ENCODE measurements at regions not wholly inside any gene's neighbourhood (a gene's known extent, or its start where the extent isn't known, plus 50 kb on each side); places are given as distances from the start of the nearest gene placed in this dataset.

DNA sequence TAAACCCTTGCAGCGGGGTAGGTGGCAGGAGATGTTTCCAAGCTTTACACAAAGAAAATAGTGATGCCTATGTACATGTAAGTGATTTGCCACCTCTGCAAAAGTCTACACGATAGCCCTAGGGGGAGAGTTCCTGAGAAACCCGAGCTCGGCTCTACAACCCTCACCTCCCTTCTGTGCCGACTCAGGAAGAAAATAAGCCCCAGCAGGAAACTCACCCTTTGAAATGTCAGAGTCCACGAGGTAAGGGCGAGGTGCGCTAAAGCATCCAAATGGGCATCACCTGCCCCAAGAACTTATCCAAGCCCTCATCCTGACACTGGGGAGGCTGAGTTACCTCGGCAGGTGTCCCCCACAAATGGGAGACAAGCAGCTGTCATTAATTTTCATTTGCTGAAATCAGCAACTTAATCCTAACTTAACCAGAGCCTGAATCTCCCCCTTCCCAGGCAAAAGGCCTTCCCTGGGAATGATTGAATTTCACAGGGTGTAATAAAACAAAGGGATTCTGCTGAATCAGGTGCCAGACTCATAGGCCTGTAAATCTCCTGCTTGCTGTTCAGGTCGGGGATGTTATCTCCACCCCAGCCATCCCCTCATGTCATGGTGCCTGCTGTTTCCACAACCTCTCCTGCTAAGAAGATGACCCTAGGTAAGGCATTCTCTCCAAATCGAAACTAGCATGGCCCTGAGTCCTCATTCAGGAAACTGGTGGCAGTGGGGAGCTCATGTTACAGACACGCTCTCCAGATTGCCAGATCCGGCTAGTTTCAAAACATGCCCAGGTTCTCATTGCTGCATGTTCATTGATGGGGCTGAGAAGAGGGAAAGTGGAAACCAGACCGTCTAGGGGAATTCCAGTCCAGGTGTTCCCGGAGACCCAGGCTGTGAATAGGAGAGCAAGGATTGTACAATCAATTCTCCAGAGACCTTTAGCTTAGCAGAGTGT lies 105.3 kb upstream of the KIRREL3 start:
- DNase-seq: no peak

DNA sequence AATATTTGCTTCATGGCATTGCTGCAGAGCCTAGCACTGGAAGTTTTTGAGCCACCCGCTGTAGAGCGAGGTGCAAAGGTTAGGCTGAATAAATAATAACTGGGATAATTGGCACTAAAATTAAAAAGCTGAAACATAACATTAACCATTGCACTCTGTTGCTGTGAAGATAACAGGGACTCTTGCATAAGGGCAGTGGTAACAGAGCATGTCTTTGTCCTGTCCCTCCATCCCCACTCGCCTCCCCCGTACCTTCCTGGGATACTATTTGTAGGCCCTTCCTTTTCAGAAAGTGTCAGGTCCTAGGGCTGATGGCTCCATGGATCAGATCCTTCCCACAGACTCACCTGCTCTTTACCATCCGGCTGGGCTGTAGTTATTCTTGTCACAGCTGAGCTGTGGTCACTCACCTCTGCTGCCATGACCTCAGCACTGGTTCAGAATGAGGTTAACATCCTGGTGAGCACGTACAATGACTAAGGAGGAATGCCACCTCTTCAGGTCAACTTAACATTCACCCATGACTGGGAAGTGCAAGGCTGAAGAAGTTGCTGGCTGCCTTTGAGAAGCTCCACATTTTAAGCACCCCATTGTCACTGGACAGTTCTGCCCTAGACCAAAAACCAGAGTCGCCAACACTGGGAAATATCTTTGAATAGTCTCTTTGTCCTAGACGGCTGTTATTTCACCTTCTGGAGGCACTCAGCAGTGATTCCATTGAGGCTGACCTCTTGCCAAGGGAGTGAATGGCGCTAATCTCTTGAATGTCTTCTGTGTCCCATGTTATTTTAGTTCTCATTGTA lies 103.2 kb upstream of the KIRREL3 start:
- DNase-seq: no peak

- DNase-seq: no peak
These were observed 98.1 kb upstream of the KIRREL3 start for GRCh38 chr11:127098684-127099083.

DNA sequence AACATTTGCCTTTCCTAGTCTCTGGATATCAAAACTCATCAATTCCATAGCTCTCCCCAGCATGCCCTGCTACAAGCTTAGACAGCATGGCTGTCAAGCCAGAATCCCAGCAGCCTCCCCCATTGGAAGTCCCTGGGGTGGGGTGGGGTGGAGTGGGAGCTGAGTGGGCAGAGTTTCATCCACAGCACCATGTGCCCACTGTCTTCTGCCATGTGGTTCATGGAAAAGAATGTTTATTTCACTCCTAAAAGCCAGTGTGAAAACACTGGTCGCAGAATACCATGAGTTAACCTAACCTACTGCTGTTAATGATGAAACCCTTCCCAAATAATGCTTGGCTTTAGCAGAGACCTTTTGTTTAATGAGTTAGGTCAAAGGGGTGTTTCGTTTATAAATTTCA lies 80.2 kb upstream of the KIRREL3 start:
- DNase-seq: no peak

GRCh38 chr11:127075758-127076157 lies 75.2 kb upstream of the KIRREL3 start:
- DNase-seq: no peak

DNA sequence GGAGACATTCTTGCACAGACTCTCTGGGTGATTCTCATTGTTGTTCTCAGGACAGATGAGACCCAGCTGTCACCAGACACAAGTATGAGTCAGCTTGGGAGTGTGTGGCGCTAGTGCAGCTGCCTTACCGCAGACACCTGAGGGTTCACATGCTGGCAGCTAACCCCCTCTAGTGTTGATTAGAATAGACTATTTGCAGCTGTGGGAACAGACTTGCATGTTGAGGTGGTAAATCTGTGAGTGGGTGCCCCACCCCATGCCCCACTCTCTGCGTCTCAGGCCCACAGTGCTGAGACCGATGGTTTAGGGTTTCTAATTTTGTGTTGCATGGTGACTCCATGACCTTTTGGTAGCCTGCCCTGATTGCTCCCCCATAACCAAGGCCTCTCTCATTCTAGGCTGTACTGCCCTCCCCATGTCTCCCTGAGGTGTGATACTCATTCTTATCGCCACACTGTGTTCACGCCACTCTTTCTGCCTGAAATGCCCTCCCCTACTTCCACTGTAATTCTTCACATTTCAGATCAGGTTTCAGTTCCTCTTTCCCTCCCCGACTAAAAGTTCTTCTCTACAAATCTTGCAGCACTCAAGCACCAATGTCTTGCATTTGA lies 73.7 kb upstream of the KIRREL3 start:
- no peak for DNase-seq

DNA sequence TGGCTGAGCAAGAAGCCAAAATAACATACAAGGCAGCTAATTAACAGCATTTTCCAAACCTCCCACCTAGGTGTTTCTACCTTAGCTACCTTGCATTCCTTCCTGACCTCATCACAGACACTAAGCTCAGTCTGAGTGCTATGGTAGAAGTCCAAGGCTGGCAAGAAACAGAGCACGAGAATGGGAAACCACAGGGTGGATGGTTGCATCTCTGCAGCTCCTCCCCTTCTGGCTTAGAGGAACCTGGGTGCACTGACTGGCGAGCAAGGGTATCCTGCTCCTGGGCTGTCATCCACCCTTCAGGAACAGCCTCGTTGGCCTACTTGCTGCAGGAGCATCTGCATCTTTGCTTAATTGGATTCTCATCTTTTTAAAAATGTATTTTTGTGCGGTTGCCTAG lies 73.1 kb upstream of the KIRREL3 start:
- DNase-seq: no peak

- no peak for DNase-seq
These were observed 71.0 kb upstream of the KIRREL3 start for GRCh38 chr11:127071606-127072005.

DNA sequence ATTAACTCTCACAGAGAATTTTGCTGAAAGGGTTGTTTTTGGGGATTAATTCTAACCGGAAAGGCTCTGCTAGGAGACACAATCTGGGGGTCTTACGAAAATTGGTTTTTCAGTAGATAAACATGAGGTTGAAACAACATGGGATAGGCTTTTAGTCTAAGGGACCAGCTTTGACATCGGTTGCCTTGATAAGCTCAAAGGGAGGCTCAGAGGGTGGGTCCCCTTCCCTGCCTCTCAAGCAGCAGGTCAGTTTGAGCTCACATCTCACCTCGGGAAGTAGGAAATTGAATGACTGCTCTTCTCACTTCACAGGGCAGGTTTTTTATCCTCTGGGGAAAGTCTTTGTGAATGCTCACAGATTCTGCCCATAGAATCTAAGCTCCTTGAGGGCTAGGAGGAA lies 70.2 kb upstream of the KIRREL3 start:
- no peak for DNase-seq

DNA sequence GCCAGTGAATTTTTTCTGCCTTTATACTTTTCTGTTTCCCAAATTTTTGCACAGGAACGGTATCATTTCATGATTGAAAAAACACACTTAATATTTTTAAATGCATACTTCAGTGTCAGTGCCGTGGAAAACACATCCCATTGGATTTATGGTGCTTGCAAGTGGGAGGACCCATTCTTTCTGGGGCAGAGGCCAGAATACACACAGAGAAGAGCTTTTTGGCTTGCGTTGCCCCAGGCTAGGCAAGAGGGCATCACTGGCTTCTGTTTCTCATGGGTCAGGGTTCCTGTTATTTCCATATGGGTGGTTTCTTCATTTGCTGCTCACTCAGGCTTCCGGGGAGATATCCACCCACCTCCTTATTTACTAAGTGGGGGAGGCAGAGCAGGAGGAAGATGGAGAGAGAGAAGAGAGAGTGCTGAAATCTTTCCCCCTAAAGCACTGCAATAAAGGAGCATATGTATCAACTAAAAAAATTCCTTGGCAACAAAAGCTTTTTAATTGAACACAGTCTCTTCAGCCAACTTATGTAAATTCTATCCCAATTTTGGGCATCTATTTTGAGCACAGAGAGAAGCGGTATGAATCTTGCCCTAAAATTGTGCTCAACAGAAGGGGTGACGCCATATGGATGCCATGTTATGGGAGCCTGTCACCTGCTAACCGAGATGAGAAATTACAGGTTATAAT lies 66.0 kb upstream of the KIRREL3 start:
- DNase-seq: no peak

GRCh38 chr11:127063241-127063640 lies 62.7 kb upstream of the KIRREL3 start:
- DNase-seq: no peak

GRCh38 chr11:127061947-127062346 lies 61.4 kb upstream of the KIRREL3 start:
- no peak for DNase-seq

GRCh38 chr11:127059750-127060149 lies 59.2 kb upstream of the KIRREL3 start:
- DNase-seq: no peak

GRCh38 chr11:127059286-127059685 lies 58.7 kb upstream of the KIRREL3 start:
- no peak for DNase-seq

DNA sequence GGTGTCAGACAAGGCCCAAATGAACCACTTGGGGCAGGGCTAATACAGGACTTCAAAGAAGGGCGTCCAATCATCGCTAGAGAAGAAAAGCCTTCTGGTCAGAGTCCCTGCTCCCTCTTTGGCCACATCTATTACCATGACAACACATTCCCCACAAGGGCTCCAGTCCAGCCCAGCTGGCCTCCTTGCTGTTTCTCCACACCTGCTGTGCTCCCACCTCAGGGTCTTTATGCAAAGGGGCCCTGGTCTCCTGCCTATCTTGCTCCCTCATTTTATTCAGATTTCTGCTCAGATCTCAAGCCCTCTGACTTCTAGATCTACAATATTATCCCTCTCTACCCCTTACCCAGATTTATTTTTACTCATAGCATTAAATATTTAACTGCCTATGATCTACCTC lies 58.0 kb upstream of the KIRREL3 start:
- no peak for DNase-seq

GRCh38 chr11:127057126-127057525 lies 56.6 kb upstream of the KIRREL3 start:
- DNase-seq: no peak

DNA sequence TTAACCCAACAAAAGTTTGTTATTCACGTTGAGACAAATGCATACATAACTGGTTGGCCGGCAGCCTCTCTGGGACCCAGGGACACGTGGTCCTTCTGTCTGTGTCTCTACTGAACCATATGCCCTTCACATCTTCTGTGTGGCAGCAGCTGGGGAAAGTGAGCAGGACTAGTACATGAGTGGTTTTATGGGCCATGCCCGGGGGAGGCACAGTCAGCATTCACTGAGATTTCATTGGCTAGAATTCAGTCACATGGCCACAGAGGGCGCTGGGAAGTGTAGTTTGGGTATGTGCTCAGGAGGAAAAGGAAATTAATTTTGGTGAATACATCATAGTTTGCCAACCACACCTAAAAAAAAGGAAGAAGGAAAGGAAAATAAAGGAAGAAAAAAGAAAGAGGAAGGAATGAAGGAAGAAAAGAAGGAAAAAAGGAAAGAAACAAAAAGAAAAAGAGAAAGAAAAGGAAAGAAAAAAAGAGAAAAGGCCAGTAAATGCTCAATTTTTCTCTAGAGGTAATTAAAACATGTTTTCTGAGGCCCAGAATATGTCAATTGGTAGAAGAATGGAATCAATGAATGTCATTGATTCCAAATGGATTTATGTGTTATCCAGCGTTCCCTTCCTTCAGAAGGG lies 55.9 kb upstream of the KIRREL3 start:
- no peak for DNase-seq

DNA sequence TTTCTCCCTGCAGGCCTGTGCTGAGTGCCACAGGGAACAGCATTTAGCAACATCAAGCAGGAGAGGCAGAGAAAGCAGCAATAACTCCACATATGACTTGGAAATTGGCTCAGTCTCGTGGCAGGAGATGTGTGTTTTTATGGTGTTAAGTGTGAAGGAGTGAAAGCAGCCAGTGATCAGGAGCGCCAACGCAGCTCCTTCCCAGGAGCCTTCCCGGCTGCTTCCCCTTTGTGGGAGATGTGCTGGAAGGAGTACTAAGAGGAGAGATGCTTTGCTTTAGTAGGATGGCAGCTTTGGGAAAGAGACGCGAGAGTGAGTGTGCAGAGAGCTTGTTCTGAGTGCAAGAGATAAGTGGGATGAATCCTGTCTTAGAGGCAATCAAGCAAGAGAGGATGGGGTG lies 54.7 kb upstream of the KIRREL3 start:
- DNase-seq: no peak

- DNase-seq: no peak
These were observed 53.6 kb upstream of the KIRREL3 start for GRCh38 chr11:127054153-127054552.

GRCh38 chr11:127052404-127052803 lies 51.8 kb upstream of the KIRREL3 start:
- DNase-seq: no peak

All from effector CD8-positive, alpha-beta T cell (primary cell).